OCI-LY3 (cell line): ENCODE measurements at regions not wholly inside any gene's neighbourhood (a gene's known extent, or its start where the extent isn't known, plus 50 kb on each side); places are given as distances from the start of the nearest gene placed in this dataset.

Experiments used
- H2AFZ ChIP-seq: fragments of 200-600, 300-600 bp; shearing (Covaris generic); 2 replicates; pipeline ENCODE4 v1.6.0; 2014; ENCODE audit warnings: antibody characterized with exemption, low read depth, low read length
- H3K27ac ChIP-seq: fragments of 200-600, 300-600 bp; sonication (generic); 2 replicates; pipeline ENCODE4 v1.5.1; 2014; ENCODE audit warnings: mild to moderate bottlenecking, low read length, moderate library complexity, mixed read lengths
- H3K27me3 ChIP-seq: fragments of 200-600, 300-600 bp; sonication (generic); 2 replicates; pipeline ENCODE4 v1.6.1; 2014; ENCODE audit warnings: low read depth, low read length, mixed read lengths
- H3K36me3 ChIP-seq: fragments of 200-600, 300-600 bp; sonication (generic); replicated peaks from 2 replicates; pipeline ENCODE3; 2014; ENCODE audit warnings: low read depth, low read length, mixed read lengths
- H3K4me1 ChIP-seq: fragments of 300-600, 200-600 bp; sonication (generic); 2 replicates; pipeline ENCODE4 v1.6.1; 2014; ENCODE audit warnings: low read length, mixed read lengths
- H3K4me2 ChIP-seq: fragments of 200-600, 300-600 bp; sonication (generic); 2 replicates; pipeline ENCODE4 v1.6.1; 2014; ENCODE audit warnings: low read length, mixed read lengths
- H3K4me3 ChIP-seq: fragments of 300-600, 200-600 bp; sonication (generic); 2 replicates; pipeline ENCODE4 v1.5.1; 2014; ENCODE audit warnings: antibody characterized with exemption, mild to moderate bottlenecking, low read length, moderate library complexity
- H3K79me2 ChIP-seq: fragments of 300-600, 200-600 bp; shearing (Covaris generic); 2 replicates; pipeline ENCODE4 v1.6.1; 2014; ENCODE audit warnings: mild to moderate bottlenecking, low read length, mixed read lengths
- H3K9ac ChIP-seq: fragments of 300-600, 200-600 bp; shearing (Covaris generic); 2 replicates; pipeline ENCODE4 v1.6.0; 2014; ENCODE audit warnings: mild to moderate bottlenecking, low read length, moderate library complexity
- H3K9me3 ChIP-seq: fragments of 200-600, 300-600 bp; shearing (Covaris generic); 2 replicates; pipeline ENCODE4 v1.6.1; 2014; ENCODE audit warnings: low read length, mixed read lengths; ENCODE audit not compliant: insufficient read depth
- H4K20me1 ChIP-seq: fragments of 200-600, 300-600 bp; sonication (generic); 2 replicates; pipeline ENCODE4 v1.6.1; 2016; ENCODE audit warnings: low read length, mixed read lengths; ENCODE audit not compliant: insufficient read depth
- CTCF ChIP-seq: fragments of 200-600, 300-600 bp; sonication (generic); IDR thresholded peaks from 2 replicates; pipeline ENCODE4 v1.5.1; 2014; ENCODE audit warnings: antibody characterized with exemption, low read length, low read depth
- EZH2phosphoT487 ChIP-seq: fragments of 200-600 bp; shearing (Covaris generic); IDR thresholded peaks from 2 replicates; pipeline ENCODE4 v1.6.1; 2018; ENCODE audit warnings: antibody characterized with exemption, mixed run types, low read depth

- H3K27ac ChIP-seq, result no peak overlapping the region
- no peak overlapping the region for H3K4me3 ChIP-seq
- no peak overlapping the region for H2AFZ ChIP-seq
- H3K9me3 ChIP-seq, result no peaks in the 10 kb centered on the region
- no peak overlapping the region for H3K9ac ChIP-seq
- no peaks in the 10 kb centered on the region for H4K20me1 ChIP-seq
- H3K4me1 ChIP-seq, result peaks cover 4% of the 10 kb centered on the region
- H3K27me3 ChIP-seq, result peaks cover 5% of the 10 kb centered on the region; the same call in 1 of the 2 replicates
- no peaks in the 10 kb centered on the region for H3K79me2 ChIP-seq
- H3K4me2 ChIP-seq, result no peak overlapping the region
- TF ChIP-seq CTCF (no peak), EZH2phosphoT487 (no peak)
- no peaks in the 10 kb centered on the region for H3K36me3 ChIP-seq
These were observed 82.6 kb upstream of the HNMT start for GRCh38 chr2:137881711-137882110.

GRCh38 chr2:137886083-137886831 lies 78.0 kb upstream of the HNMT start:
- H3K4me3 ChIP-seq, result no peak overlapping the region
- H3K27ac ChIP-seq, result no peak overlapping the region
- H3K79me2 ChIP-seq, result no peaks in the 10 kb centered on the region
- no peaks in the 10 kb centered on the region for H4K20me1 ChIP-seq
- no peak overlapping the region for H3K9ac ChIP-seq
- no peaks in the 10 kb centered on the region for H3K36me3 ChIP-seq
- peak; percentile 45 for TF ChIP-seq CTCF
- TF ChIP-seq EZH2phosphoT487, result no peak
- H3K4me1 ChIP-seq, result peaks cover 4% of the 10 kb centered on the region
- H3K4me2 ChIP-seq, result no peak overlapping the region
- no peaks in the 10 kb centered on the region for H3K27me3 ChIP-seq
- H3K9me3 ChIP-seq, result no peaks in the 10 kb centered on the region
- no peak overlapping the region for H2AFZ ChIP-seq

GRCh38 chr2:137888845-137889244 lies 75.4 kb upstream of the HNMT start:
- no peaks in the 10 kb centered on the region for H3K9me3 ChIP-seq
- H3K36me3 ChIP-seq, result no peaks in the 10 kb centered on the region
- H3K9ac ChIP-seq, result no peak overlapping the region
- no peak overlapping the region for H3K27ac ChIP-seq
- H4K20me1 ChIP-seq, result no peaks in the 10 kb centered on the region
- no peak overlapping the region for H3K4me2 ChIP-seq
- H2AFZ ChIP-seq, result no peak overlapping the region
- H3K4me1 ChIP-seq, result peaks cover 4% of the 10 kb centered on the region
- no peak overlapping the region for H3K4me3 ChIP-seq
- no peaks in the 10 kb centered on the region for H3K79me2 ChIP-seq
- no peaks in the 10 kb centered on the region for H3K27me3 ChIP-seq
- TF ChIP-seq CTCF (peak; percentile 34), EZH2phosphoT487 (no peak)

GRCh38 chr2:137892739-137893138 lies 71.5 kb upstream of the HNMT start:
- Histone ChIP-seq H3K9ac (no peak overlapping the region), H3K4me3 (no peak overlapping the region), H3K4me2 (no peak overlapping the region), H3K36me3 (no peaks in the 10 kb centered on the region), H2AFZ (no peak overlapping the region), H3K27me3 (no peaks in the 10 kb centered on the region), H3K9me3 (no peaks in the 10 kb centered on the region), H3K79me2 (no peaks in the 10 kb centered on the region), H4K20me1 (no peaks in the 10 kb centered on the region), H3K27ac (no peak overlapping the region), H3K4me1 (no peaks in the 10 kb centered on the region)
- TF ChIP-seq CTCF (no peak), EZH2phosphoT487 (no peak)
